BJ (cell line): ENCODE measurements at regions not wholly inside any gene's neighbourhood (a gene's known extent, or its start where the extent isn't known, plus 50 kb on each side); places are given as distances from the start of the nearest gene placed in this dataset.

ENCODE experiments used
- CTCF ChIA-PET: fragments of 350-600 bp; formaldehyde crosslinking; extraction: SDS; loops from one replicate; lab custom pipeline; 2021; ENCODE audit warnings: antibody characterized with exemption, inconsistent platforms; lab: Yijun Ruan, JAX
- POLR2A ChIA-PET: fragments of 300-600 bp; sonication (Branson Sonifier 250); formaldehyde crosslinking; extraction: SDS; loops from one replicate; lab custom pipeline; 2021; ENCODE audit warnings: antibody characterized with exemption; lab: Charles Lee
- DNase-seq: peaks from one replicate; pipeline ENCODE4 v3.0.0-alpha.2; 2011; ENCODE audit warnings: low read depth
- H3K27me3 ChIP-seq: 2 replicates; pipeline ENCODE4 v1.6.0; 2011; ENCODE audit warnings: low read length; ENCODE audit not compliant: control insufficient read depth, insufficient read depth
- H3K36me3 ChIP-seq: 2 replicates; pipeline ENCODE4 v1.5.1; 2011; ENCODE audit warnings: low read length; ENCODE audit not compliant: control insufficient read depth, insufficient read depth
- H3K4me3 ChIP-seq: 2 replicates; pipeline ENCODE4 v1.5.1; 2011; ENCODE audit warnings: low read depth, mild to moderate bottlenecking, control low read depth, low read length
- TF ChIP-seq, protein P1 (sequence below): IDR thresholded peaks from 2 replicates; pipeline ENCODE4 v1.5.1; 2011; ENCODE audit warnings: low read depth, mild to moderate bottlenecking, control low read depth, inconsistent platforms, low read length, moderate library complexity; ENCODE audit not compliant: insufficient read depth

DNA sequence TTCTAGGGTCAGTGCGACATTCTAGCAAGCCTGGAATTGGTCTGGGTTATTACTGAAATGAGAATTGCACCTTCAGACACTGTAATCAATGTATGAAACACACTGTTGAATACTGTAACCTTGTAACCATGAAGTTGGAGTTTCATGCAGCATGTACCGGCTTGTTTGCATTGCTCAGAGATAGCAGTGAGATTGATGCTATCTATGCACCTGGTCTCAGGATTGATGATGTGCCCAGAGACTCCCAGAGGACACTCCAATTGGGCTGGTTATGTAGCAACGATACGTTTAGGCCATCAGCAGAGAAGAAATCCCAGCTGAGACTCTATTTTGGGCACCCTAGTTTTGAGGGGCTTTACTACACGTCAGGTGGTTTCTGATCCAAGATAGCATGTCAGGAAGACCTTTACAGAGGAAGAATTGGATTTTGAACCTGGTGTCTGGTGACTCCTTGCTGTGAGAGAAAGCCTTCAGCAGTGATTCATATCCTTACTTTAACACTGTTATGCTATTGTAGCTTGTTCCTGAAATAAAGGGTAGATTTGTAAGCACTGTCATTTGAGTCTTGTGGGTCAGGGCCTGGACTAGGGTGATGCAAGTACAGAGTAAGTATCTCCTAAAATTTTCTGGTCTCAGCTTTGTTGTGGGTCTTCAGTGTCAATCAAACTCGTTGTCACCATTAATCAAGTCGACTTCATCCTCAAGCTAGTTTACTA lies 305.1 kb upstream of the GULP1 start:
- H3K36me3 ChIP-seq, result no peaks in the 10 kb centered on the region
- ChIA-PET POLR2A (no interaction called here), CTCF (no interaction called here)
- H3K27me3 ChIP-seq, result no peaks in the 10 kb centered on the region
- H3K4me3 ChIP-seq, result no peak overlapping the region
- no peak for DNase-seq
- TF ChIP-seq, protein P1, sequence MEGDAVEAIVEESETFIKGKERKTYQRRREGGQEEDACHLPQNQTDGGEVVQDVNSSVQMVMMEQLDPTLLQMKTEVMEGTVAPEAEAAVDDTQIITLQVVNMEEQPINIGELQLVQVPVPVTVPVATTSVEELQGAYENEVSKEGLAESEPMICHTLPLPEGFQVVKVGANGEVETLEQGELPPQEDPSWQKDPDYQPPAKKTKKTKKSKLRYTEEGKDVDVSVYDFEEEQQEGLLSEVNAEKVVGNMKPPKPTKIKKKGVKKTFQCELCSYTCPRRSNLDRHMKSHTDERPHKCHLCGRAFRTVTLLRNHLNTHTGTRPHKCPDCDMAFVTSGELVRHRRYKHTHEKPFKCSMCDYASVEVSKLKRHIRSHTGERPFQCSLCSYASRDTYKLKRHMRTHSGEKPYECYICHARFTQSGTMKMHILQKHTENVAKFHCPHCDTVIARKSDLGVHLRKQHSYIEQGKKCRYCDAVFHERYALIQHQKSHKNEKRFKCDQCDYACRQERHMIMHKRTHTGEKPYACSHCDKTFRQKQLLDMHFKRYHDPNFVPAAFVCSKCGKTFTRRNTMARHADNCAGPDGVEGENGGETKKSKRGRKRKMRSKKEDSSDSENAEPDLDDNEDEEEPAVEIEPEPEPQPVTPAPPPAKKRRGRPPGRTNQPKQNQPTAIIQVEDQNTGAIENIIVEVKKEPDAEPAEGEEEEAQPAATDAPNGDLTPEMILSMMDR, result no peak

DNA sequence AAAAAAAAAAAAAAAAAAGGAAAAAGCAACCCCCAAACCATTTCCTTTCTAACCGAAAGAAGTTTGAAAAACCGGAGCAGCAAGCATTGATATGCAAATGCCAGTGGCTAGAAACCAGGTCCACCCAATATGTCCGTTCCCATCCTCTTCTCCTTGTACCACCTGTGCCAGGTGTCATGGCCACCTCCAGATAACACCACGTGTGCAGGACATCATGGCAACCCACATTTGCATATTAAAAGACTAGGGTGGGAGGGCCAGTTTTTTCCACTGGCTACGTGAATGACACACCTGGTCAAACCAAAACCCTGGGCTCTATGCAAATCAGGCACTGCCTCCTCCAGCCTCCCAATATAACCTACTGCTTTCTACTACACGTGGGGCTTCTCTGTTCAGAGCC lies 303.3 kb upstream of the GULP1 start:
- H3K36me3 ChIP-seq, result no peaks in the 10 kb centered on the region
- POLR2A ChIA-PET, result no interaction called here
- no peak overlapping the region for H3K4me3 ChIP-seq
- CTCF ChIA-PET, result interaction anchor here (0.8 kb wide), 1 partner anchor 12 kb away, joined by 3 read pairs; no protein-coding TSS in a partner anchor
- TF ChIP-seq, protein P1, result no peak
- DNase-seq, result no peak
- H3K27me3 ChIP-seq, result no peaks in the 10 kb centered on the region; the same call in 1 of the 2 replicates

DNA sequence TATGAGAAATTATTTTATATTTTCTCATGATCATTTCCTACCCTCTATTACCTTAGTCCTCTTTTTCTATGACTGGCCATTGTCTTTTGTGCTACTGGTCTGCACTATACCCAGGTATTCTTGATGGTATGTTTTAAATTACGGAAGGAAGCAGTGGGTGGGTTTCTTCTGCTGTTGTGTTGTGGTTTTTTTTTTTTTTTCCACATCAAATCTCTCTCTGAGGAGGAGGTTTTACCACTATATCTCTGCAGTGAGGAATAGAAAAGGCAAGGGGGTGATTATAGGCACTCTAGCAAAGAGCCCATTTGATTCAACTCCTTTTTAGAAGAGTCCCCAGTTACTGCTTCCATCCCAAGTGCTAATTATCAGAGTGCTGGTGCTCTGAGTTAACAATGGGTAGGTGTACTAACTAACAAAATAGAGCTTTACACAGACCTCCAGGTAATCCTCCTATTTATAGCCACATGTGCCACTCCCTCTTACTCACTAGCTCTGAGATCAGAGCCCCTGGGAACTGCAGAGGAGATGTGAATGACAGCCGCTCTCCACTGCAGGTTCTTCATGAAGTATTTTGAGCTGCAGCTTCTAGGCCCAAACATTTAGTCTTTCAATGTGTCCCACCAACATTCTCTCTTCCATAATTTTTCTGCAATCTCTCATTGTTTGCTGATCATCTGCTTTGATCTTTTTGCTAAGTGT lies 301.6 kb upstream of the GULP1 start:
- POLR2A ChIA-PET, result no interaction called here
- CTCF ChIA-PET, result no interaction called here
- no peak overlapping the region for H3K4me3 ChIP-seq
- H3K36me3 ChIP-seq, result no peaks in the 10 kb centered on the region
- TF ChIP-seq, protein P1, result no peak
- H3K27me3 ChIP-seq, result no peaks in the 10 kb centered on the region; the same call in 1 of the 2 replicates
- DNase-seq, result no peak

DNA sequence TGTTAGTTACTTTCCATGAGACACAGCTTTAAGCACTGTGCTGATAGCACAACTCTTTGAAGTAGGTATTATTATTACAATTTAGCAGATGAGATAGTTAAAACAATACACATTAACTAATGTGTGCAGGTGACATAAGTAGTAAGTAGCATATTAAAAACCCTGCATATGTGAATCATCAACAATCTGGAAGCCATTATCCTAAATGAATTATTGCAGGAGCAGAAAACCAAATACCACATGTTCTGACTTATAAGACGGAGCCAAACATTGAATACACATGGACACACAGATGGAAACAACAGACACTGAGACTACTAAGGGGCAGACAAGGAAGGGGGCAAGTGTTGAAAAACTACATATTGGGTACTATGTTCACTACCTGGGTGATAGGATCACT lies 300.3 kb upstream of the GULP1 start:
- Histone ChIP-seq H3K4me3 (no peak overlapping the region), H3K27me3 (no peaks in the 10 kb centered on the region; the same call in 1 of the 2 replicates), H3K36me3 (no peaks in the 10 kb centered on the region)
- TF ChIP-seq, protein P1, result no peak
- DNase-seq, result peak; percentile 16
- ChIA-PET POLR2A (no interaction called here), CTCF (interaction anchor here (1.2 kb wide), 1 partner anchor 11 kb away, joined by 3 read pairs; no protein-coding TSS in a partner anchor)
